ENCODE measurements at regions not wholly inside any gene's neighbourhood (a gene's known extent, or its start where the extent isn't known, plus 50 kb on each side); places are given as distances from the start of the nearest gene placed in this dataset.

GRCh38 chr4:27186710-27187109 lies 326.1 kb downstream of the STIM2 start:
- no peak for DNase-seq (ENCODE audit: low read depth)
- H3K4me3 ChIP-seq (ENCODE audit: control insufficient read depth, low read depth, low read length), result no peak overlapping the region
- TF ChIP-seq, protein P1, sequence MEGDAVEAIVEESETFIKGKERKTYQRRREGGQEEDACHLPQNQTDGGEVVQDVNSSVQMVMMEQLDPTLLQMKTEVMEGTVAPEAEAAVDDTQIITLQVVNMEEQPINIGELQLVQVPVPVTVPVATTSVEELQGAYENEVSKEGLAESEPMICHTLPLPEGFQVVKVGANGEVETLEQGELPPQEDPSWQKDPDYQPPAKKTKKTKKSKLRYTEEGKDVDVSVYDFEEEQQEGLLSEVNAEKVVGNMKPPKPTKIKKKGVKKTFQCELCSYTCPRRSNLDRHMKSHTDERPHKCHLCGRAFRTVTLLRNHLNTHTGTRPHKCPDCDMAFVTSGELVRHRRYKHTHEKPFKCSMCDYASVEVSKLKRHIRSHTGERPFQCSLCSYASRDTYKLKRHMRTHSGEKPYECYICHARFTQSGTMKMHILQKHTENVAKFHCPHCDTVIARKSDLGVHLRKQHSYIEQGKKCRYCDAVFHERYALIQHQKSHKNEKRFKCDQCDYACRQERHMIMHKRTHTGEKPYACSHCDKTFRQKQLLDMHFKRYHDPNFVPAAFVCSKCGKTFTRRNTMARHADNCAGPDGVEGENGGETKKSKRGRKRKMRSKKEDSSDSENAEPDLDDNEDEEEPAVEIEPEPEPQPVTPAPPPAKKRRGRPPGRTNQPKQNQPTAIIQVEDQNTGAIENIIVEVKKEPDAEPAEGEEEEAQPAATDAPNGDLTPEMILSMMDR (conservative IDR thresholded peaks at IDR 0.05; ENCODE audit: control insufficient read depth, insufficient read depth, low read depth, low read length), result no peak

DNA sequence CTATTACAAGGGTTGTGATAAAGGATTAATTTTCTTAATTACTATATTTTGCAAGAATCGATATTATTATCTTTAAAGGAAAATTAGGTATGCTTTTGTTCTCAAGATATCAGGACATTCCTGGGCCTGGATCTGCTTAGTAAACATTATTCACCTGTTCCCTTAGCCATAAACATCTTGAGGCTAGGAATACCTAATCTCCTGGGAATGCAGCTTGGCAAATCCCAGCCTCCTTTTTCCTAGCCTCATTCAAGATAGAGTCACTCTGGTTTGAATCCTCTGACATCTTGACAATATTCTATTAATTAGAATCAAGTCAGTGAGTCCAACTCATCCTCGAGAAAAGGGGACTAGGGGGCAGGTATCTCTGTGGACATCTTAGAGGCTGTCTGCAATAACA lies 327.1 kb downstream of the STIM2 start:
- TF ChIP-seq, protein P1 (conservative IDR thresholded peaks at IDR 0.05; ENCODE audit: control insufficient read depth, insufficient read depth, low read depth, low read length), result no peak
- no peak overlapping the region for H3K4me3 ChIP-seq (ENCODE audit: control insufficient read depth, low read depth, low read length)
- DNase-seq (ENCODE audit: low read depth), result no peak

DNA sequence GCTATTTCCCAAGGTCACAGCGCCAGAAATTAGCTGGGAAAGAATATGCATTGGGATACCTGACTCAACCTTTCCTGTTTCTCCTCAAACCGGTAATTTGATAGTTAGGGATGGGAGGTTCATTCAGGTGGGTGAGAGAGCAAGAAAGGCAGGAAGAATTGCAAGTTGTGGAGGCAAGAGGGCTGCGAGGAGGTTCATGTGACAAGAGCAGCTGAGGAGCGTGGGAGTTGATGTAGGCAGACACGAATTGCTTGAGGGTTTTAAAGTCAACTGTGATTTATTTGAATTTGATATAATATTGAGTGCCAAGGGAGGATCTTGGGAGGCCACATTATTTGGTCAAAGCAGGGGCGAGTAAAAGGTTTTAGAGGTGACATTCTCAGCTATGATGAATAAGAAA lies 329.0 kb downstream of the STIM2 start:
- H3K4me3 ChIP-seq (ENCODE audit: control insufficient read depth, low read depth, low read length), result no peak overlapping the region
- TF ChIP-seq, protein P1 (conservative IDR thresholded peaks at IDR 0.05; ENCODE audit: control insufficient read depth, insufficient read depth, low read depth, low read length), result no peak
- no peak for DNase-seq (ENCODE audit: low read depth)

- H3K4me3 ChIP-seq (ENCODE audit: control insufficient read depth, low read depth, low read length), result no peak overlapping the region
- no peak for DNase-seq (ENCODE audit: low read depth)
- TF ChIP-seq, protein P1 (conservative IDR thresholded peaks at IDR 0.05; ENCODE audit: control insufficient read depth, insufficient read depth, low read depth, low read length), result no peak
Observed at GRCh38 chr4:27191592-27191991, 331.0 kb downstream of the STIM2 start.

GRCh38 chr4:27194599-27195176 lies 334.0 kb downstream of the STIM2 start:
- no peak for DNase-seq (ENCODE audit: low read depth)
- no peak overlapping the region for H3K4me3 ChIP-seq (ENCODE audit: control insufficient read depth, low read depth, low read length)
- TF ChIP-seq, protein P1 (conservative IDR thresholded peaks at IDR 0.05; ENCODE audit: control insufficient read depth, insufficient read depth, low read depth, low read length), result no peak

DNA sequence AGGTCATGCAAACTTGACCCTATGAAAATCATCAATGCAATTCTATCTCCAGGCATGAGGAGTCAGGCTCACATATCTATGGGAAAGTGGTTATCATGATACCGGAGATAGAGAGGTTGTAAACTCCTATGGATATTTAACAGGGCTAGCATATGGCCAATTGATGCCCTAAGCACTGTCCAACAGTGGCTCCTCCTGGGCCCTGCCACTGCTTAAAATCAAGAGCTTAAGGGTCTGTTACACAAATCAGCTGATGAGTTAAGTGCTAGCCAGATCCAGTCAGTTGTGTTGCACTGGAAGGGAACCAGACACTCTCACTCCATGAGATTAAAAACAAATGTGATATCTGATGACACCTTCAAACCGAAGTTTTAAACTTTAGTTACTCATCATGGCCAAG lies 337.6 kb downstream of the STIM2 start:
- peak; percentile 15 for DNase-seq (ENCODE audit: low read depth)
- TF ChIP-seq, protein P1 (conservative IDR thresholded peaks at IDR 0.05; ENCODE audit: control insufficient read depth, insufficient read depth, low read depth, low read length), result no peak
- no peak overlapping the region for H3K4me3 ChIP-seq (ENCODE audit: control insufficient read depth, low read depth, low read length)

DNA sequence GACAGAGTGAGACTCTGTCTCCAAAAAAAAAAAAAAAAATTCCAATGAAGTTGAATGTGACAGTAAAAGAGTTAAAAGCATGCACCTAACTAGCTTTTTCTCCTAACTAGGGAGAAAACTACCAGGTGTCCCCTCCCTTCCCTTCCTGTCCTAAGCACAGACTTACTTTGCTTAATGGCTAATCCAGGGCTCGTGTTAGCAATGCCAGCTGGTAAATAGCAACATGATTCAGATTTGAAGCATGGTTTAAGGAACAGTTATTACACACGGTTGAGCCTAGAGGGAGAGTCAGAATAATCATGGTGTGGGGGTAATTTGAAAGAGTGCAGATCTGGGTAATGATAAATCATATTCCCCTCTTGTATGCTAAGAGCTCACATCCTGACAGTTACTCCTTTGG lies 338.3 kb downstream of the STIM2 start:
- TF ChIP-seq, protein P1 (conservative IDR thresholded peaks at IDR 0.05; ENCODE audit: control insufficient read depth, insufficient read depth, low read depth, low read length), result no peak
- no peak overlapping the region for H3K4me3 ChIP-seq (ENCODE audit: control insufficient read depth, low read depth, low read length)
- DNase-seq (ENCODE audit: low read depth), result no peak

Measured in fibroblast of mammary gland (primary cell).